Fibroblast of skin of right quadriceps (primary cell): ENCODE measurements at regions not wholly inside any gene's neighbourhood (a gene's known extent, or its start where the extent isn't known, plus 50 kb on each side); places are given as distances from the start of the nearest gene placed in this dataset.
"Not testable (repeated sequence)": the region's sequence is repeated elsewhere in the genome, so short reads cannot be mapped to it uniquely, and the experiment has no call there.

Source experiments
- DNase-seq: peaks from one replicate; pipeline ENCODE4 v3.0.0-alpha.2; 2013

DNA sequence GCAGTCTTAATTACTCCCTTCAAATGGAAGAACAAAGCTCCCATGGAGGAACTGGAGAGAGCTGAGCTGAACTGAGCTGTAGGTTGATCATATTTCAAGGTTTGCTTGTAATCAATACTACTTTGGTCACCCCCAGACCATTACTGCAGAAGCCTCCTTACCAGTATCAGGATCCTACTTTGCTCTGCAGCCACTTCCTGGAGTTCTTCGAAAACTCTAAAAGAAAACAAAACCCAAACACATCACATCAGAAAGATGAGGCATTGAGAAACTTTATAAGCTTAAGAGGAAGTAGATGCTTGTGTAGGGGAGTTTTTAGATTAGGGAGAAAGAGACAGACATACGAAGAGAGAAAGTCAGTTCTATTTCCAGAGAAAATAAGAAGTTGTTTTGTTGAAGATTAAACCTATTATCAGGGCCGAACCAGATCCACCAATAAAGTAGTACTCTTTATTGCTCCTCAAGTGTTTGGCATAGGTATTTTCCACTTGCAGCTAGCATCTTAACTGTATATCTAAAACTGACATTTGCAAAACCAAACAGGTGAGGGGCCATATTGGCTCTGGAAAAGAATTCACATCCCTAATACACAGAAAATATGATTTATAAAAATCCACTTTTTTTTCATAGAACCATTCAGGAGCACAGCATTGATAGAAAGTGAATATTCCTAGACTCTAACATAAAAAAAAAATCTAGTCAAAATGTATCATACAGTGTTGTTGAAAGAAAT lies 166.9 kb upstream of the KLF7 start:
- no peak for DNase-seq

DNA sequence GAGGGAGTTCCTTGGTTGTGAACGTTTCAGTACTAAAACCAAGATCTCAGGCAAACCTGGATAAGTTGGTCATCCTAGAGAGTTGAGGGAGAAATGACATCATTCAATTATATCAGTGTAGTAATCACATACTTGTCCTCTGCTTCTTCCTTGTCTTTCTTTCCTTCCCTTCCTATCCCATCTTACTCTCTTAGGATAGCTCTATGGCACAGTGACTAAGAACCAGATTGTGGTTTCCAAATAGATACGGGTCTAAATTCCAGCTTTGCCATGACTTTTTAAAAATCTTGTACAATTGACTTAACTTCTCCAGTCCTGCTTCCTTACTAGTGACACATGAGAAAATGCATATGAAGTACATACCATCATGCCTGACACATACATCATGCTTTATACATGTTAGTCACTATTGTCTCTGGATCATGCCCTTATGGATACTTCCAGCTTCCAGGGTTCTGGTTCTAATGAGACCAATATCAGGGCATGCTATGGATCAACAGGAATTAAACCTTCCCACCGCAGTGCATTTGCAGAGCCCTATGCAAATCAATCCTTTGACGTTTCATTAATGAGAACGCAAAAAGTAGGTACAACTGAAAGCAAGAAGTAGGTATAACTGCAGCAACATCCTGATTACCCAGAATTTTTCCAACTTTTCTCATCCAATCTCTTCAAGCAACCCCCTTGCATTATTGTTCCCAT lies 168.0 kb upstream of the KLF7 start:
- peak; percentile 69 for DNase-seq

DNA sequence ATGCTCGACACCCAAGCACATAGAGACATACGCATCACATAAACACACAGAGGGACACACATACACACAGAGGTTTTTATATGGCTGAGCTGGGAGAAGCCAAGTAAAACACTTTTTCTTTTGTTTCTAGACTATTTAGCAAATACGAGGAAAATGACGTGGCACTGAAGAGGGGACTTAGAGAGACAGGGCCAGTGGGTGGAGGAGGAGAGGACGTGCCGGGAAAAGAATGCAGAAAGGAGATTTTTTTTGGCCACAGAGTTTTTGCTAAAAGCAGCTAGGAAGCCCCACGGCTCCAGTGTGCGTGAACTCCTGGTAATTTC lies 168.5 kb upstream of the KLF7 start:
- DNase-seq: no peak

DNA sequence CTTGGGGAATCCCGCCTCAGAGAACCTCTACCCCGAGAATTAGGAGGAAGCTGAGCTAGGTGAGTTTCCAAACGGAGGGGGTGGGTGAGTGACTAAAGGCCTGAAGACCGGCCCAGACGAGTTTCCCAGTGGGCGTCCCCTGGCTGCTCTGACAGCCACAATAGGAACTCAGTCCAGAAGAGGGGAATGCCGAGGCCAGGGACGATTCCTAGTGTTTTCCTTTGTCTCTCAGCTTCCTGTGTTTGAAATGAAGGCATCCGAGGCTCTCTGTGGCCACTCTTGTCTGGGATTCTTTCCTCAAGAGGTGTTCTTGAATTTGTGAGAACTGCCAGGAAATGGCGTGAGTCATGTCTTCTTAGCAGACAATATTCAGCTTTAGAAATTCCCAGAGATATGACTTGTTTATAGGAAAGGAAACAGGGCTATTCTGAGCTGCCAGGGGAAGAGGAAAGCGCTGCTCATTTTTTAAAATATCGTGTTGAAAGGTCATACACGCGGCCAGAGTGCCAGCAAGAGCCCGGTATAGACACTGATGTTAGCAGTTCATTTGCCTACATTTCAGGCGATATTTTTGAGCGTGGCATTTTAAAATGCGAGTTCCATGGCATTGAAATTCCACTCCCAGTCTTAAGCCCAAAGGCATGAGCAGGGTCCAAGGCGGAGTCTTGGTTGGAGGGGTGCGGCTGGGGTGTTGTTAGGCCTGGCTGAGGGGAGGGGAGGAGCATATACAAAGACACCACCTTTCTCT lies 169.1 kb upstream of the KLF7 start:
- peak; percentile 99 for DNase-seq

DNA sequence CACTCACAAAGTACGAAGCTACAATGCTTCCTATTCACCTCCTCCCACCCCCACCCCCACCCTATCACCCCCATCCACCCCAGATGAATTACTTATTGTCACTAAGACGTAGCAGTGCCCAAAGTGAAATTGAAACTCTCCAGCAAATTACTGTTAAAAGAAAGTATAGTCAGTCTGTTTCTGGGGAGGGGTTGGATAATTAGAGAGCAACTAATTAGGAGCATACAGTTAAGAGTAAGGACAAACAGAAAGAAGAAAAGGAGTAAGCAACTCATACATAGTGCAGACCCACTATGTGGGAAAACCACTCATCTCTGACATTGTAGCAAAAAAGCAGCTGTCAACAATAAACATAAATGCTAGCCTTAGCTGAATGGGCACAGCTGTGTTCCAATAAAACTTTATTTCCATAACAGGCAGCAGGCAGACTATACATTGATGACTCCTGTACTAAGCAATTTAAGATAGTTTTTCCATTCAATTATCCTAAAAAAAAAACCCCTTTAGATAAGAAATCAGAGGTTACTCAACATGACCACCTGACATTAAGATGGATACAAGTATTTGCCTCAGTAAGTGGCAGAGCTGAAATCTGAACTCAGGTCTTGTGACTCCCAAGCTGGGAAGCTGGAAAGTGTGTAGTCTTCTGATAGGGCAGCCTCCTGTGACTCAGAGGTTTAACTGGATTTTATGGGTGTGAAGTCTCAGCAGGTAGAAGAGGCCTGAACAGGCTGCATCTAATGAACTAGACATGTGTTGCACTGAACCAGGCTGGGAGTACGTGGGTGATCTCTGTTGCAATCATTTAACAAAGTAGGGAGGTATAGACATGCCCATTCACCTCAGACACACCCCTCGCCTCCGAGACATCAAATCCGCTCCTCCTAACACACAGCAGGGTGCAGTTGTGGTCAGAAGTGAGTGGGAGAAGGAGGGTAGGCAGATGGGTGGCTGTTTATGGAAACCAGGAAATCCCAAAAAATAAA lies 171.8 kb upstream of the KLF7 start:
- peak; percentile 49 for DNase-seq

DNA sequence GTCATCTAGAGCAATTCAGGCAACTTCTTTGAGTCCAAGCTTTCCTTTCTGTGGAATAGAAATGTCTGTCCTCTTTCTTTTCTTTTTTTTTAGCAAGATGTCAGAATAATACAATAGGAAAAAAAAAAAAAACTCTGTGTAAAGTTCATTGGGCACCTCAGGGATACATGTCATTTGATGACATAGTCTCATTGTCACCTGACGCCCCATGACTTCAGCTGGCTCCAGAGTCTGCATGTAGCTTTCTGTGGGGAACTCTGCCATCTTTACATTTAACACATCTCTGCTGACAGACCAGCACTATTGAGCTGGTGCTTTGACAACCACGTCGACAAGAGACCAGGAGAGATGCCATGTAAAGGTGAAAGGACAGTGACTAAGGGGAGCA lies 172.5 kb upstream of the KLF7 start:
- DNase-seq: no peak

DNA sequence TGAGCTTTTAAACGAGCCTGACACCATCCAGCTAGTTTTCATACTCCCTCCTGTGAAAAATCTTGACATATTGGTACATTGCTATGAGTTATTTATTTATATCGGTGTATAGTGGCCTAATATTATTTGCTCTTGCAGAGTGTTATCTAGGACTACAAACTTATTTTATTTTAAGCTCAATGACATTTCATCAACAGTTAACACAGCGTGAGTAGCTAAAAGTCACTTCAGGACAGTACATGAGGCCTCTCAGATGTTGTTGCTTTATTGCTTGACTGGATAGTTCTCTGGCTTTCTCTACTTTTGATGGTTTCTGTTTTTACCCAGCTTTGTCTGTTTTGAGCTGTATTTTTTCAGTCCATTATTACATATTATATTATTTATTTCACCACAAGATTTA lies 172.9 kb upstream of the KLF7 start:
- DNase-seq: no peak

DNA sequence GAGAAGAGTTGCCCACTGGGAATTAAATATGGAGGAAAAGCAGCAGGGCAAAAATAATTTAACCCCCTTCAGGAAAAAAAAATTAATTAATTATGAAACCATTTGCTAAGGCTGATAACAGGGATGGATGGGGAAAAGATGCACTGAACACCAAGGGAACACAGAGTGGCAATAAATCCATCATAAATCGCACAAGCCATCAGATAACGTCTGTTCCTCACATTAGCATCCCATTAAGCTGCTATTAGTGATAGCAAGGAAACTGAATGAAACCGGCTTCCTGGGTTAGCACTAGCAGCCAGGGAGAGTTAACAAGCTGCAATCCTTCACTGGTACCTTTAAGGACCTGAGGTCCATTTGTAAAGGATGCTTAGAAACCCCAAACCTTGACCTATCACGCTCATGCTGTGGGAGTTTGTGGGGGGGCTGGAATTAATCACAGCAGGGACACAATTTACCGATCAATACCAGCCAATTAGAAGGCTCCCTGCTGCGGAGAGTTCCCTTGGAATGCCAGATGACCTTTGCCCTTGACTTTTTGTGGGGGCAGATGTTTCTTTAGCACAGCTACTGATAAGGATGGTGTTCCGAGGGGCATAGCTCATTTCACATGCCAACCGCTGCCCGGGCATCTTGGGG lies 175.5 kb upstream of the KLF7 start:
- no peak for DNase-seq

DNA sequence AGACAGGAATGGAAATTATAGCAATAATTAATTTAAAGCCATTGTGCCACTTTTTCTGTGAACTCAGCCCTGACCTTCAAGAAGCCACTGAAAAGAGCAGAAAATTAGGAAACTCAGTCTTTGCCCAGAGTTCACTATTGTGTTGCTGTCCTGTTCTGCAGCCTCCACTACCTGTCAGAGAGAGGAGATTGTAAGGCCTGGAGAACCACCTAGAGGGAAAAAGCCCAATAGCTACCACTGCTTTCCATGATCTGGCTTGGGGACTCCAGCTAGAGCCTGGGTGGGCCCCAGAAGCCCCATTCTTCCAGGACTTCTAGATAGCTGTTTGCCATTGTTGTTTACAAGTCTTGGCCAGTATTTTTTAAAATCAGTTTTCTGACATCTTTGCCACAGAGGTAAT lies 176.1 kb upstream of the KLF7 start:
- no peak for DNase-seq

DNA sequence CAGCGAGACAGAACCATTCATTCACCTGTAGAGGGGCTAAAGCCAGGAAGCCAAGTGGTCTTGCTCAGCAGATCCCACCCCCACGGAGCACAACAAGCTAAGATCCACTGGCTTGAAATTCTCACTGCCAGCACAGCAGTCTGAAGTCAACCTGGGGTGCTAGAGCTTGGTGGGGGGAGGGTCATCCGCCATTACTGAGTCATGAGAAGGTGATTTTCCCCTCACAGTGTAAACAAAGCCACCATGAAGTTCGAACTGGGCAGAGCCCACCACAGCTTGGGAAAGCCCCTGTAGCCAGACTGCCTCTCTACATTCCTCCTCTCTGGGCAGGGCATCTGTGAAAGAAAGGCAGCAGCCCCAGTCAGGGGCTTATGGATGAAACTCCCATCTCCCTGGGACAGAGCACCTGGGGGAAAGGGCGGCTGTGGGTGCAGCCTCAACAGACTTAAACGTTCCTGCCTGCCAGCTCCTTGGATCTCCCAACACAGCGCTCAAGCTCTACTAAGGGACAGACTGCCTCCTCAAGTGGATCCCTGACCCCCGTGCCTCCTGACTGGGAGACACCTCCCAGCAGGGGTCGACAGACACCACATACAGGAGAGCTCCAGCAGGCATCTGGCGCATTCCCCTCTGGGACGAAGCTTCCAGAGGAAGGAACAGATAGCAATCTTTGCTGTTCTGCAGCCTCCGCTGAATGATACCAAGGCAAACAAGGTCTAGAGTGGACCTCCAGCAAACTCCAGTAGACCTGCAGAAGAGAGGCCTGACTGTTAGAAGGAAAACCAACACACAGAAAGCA lies 179.0 kb upstream of the KLF7 start:
- DNase-seq: not testable (repeated sequence)

DNA sequence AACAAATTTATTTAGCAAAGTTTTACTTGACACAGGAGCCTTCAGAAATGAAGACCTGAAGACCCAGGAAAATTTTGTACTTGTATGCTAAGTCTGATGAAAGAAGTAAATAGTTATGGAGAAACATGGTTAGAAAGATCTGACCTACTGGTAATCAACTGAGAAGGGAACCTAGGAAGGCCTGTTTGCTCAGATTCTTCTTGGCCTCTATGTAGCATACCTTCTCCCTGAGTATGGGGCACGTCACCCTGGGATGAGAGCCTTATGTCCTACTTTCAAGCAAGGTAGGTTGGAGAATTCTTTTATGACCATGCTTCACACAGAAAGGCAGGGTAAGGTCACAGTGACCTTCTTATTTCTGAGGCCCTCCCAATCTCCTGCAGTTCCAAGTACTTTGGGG lies 178.6 kb upstream of the CREB1 start:
- no peak for DNase-seq

DNA sequence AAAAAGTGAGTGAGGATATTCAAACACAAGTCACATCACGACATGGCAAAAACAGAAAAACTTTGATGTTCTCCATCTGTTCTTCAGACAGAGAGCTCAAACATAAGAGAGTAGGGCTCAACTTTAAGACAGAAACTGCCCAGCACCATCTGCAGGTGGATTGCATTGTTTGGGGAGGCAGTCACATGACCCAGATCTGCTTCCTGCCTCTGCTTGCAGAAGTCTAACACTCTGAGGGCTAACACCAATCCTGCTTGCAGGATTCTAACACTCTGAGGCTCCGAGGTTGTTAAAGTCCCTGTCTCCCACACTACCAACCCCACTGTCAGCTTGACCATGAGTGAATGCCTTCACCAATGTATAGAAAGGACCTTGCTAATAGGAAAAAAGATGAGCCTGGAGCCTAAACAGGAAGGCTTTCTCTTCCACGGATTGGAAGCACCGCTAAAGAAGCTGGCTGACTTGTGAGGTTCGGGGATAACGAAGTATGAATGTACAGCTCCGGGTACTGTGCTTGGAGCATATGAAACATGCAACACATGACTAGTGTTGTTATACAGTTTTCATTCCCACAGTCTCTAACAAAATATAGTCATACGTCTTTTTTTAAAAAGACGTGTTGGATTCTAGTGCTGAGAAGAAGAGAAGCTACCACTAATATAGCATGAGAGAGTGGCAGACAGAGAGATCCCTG lies 176.6 kb upstream of the CREB1 start:
- no peak for DNase-seq

DNA sequence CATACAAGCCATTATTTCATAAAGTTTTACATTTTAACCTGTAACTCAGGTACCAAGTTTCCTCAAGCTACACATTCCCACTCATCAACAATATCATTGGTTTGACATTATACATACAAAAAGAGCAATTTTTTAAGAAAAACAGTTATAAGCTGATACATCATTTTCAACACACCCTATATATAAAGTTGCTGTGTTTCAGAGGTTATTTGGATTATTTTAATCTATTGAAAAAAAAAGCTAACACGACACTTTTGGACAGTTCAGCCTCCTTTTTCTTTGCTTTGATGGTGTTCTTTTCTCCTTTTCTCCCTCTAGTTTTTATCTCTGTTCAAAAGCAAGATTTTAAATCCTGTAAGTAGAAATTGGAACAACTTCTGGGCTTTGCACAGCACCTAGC lies 175.9 kb upstream of the CREB1 start:
- no peak for DNase-seq

DNA sequence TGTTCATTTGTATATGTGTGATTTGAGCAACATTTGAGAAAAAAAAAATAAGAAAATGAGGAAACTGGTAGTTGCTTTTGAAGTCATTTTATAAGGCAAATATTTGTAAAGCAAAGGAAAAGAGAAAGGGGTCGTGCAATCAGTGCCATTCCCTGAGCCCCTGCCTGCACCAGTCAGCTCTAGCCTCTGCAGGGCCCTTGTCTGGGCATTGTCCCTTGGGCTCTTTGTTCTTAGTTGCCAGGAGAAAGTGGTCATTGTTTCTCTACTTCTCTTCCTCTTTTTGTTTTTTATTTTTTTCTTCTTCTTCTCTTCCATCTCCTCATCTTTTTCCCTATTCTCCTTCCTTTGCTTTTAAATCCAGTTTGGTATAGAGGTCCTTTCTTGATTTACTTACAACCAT lies 175.3 kb upstream of the CREB1 start:
- DNase-seq: no peak

DNA sequence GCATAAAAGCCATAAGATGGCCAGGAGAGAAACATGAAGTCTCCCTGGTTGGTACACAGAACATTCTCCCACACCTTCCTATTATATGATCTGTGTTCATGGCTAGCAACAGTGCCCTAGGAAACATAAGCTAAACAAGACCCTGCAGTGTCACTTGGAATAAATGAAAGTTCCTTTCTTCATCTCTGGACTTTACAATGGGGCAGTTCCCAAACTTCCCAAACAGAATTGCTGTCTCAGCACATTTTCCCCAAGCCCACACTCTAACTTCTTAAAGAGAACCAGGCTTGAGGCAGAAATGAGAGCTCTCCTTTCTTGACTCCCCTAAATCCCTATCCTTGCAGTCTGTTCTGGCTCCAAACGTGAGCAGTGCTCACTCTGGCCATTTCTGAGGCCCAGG lies 173.2 kb upstream of the CREB1 start:
- DNase-seq: no peak

DNA sequence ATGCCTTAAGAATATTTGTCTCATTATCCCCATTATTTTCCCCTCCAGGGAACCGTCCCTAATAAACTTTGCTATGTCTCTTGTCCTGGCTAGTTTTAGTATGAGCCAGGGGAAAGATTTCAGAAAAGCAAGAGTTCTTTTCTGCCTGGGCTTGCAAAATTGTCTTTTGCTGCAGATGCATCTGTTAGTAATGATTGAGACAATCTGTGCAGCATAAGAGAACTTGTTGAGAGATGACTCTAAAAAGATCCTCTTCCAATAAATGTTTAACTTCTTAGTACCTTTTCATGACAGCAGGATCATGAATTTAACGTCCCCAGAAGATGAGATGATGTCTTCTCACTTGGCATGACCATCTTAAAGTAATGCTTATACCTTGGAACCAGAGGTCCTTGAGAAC lies 172.5 kb upstream of the CREB1 start:
- DNase-seq: no peak

DNA sequence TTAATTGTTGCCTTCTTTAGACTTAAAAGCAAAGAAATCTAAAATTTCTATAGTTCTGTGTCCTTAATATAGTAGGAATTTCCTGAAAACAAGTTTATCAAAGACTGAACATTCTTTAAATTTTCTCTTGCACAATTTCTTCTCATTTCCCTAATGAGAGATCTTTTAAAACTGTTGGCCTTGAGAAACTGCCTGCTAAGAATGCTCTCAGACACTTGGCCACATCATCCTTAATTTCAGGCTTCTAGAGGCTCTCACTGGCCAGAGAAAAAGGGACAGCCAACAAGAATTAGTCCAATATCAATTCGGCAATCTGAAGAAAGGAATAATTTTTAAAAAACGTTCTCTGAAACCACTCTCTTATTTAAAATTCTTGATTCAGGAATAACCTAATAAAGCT lies 167.0 kb upstream of the CREB1 start:
- peak; percentile 27 for DNase-seq

DNA sequence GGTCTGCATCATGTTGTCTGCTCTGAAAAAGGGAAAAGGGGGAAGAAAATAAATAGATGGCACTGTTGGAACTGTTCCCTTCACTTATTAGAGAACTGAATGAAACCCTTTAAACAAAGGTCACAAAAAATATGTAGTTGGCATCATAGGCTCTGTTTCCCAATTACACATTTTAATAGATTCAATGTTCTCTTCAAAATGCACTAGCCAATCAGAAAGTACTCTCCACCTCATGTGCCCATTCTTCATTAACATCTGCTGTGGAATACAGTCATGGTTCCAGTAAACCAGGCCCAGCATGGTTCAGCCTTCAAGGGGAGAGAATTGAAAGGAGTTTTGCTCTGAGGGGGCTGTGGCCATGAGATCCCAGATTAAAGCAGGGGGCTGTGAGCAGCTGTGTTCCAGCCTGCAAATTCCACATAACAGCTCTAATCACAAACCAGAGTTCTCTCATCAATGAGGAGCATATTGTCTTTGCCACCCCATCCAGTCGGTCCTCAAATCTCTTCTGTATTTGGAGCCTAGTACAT lies 165.9 kb upstream of the CREB1 start:
- no peak for DNase-seq

DNA sequence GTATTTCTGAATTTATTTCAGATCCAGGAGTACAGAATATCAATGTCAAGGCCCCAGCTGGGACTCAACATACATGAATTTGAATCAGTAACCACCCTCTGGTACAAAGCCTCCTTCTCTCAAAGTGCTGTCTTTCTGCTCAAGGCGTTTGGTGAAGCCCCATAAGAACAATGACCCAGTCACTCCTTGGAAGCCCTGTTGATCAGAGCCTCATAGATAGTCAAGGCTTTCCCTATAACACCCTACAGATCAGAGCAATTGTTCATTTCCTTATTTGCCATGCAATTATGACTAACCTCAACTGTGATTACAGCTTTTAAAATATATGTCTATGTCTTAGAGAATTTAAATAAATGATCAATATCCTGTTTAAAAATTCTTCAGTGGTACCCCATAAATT lies 159.1 kb upstream of the CREB1 start:
- DNase-seq: no peak

DNA sequence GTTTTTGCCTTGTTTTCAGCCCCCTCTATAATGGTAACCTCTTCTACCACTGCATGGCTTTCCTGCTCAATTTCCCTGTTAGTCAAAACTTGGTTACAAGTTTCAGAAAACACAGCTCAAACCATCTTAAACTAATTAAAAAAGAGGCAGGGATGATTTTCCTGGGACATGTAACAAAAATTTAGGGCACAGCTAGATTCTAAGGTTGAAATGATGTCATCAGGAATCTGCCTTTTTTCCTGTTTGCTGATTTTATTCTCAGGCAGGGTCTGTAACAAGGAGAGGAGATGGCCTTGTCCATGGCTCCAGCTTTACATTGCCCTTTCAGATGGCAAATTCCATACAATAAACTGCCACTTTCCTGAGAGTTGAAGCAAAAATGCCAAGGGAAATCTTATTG lies 157.9 kb upstream of the CREB1 start:
- no peak for DNase-seq

DNA sequence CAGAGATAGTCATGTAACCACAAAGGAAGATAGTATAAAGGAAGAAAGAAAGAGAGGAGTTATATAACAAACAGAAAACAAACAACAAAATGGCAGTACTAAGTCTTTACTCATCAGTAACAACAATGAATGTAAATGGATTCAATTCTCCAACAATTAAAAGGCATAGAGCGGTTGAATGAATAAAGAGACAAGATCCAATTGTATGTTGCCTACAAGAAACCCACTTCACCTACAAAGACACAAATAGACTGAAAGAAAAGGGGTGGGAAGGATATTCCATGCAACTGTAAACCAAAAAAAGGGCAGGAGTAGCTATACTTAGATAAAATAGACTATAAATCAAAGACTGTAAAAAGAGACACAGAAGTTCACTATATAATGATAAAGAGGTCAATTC lies 157.3 kb upstream of the CREB1 start:
- DNase-seq: no peak
